Skeletal muscle tissue (tissue), 4 donors: ENCODE measurements at regions not wholly inside any gene's neighbourhood (a gene's known extent, or its start where the extent isn't known, plus 50 kb on each side); places are given as distances from the start of the nearest gene placed in this dataset. TPM values are rescaled to one million over a fixed set of nuclear protein-coding genes. Genes with fewer than 3 reads are reported as not detected.

Source experiments
- H3K27ac ChIP-seq: one replicate; pipeline ENCODE4 v1.7.0; 2013; ENCODE audit warnings: mild to moderate bottlenecking, low read depth, low read length, inconsistent platforms
- H3K27me3 ChIP-seq, 3 donors: one replicate each; pipeline ENCODE4 v1.7.0; 2013; ENCODE audit warnings: low read length in 3 of 3; ENCODE audit not compliant: control insufficient read depth in 3 of 3, insufficient read depth in 3 of 3
- H3K36me3 ChIP-seq, 3 donors: one replicate each; pipeline ENCODE4 v1.7.0; 2013; ENCODE audit warnings: low read length in 3 of 3; ENCODE audit not compliant: control insufficient read depth in 3 of 3, insufficient read depth in 3 of 3
- H3K4me1 ChIP-seq, 3 donors: one replicate each; pipeline ENCODE4 v1.7.0; 2013; ENCODE audit warnings: low read length in 3 of 3, mild to moderate bottlenecking in 3 of 3; ENCODE audit not compliant: control insufficient read depth in 3 of 3, insufficient read depth in 3 of 3
- H3K4me3 ChIP-seq, 3 donors: one replicate each; pipeline ENCODE4 v1.7.0; 2013; ENCODE audit warnings: low read length in 3 of 3
- H3K9ac ChIP-seq, 3 donors: one replicate each; pipeline ENCODE4 v1.7.0; 2013; ENCODE audit warnings: low read length in 3 of 3, mild to moderate bottlenecking in 3 of 3, moderate library complexity in 2 of 3, low read depth in 1 of 3
- H3K9me3 ChIP-seq, 3 donors: one replicate each; pipeline ENCODE4 v1.7.0; 2013; ENCODE audit warnings: low read length in 3 of 3; ENCODE audit not compliant: control insufficient read depth in 3 of 3
- small RNA-seq: library from RNA; depleted of rRNA; stranded (forward); fragments of <200 nt; gene quantifications from one replicate; pipeline ENCODE3, GENCODE V24; 2014
- donor health status: Osteomylitis.

DNA sequence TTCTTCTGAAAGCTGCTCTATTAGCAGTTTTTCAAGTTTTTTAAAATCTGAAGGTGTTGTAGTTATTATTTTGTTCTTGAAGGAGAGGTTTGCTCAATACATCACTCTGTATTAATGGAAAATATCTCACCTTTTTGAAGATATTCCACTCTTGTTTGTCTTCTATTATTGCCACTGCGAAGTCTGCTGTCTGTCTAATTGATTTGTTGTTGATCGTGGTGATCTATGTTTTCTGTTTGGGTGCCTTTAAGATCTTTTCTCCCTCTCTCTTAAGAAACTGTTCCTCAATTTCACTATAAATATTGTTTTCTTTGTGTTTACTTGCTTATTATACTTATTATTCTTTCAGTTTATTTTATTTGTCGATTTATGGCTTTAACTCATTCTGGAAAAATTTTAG is 64.9 kb upstream of the FZD8 start:
- H3K4me3 ChIP-seq = no peak overlapping the region
- no peaks in the 10 kb centered on the region for H3K4me1 ChIP-seq
- no peak overlapping the region for H3K27ac ChIP-seq
- no peaks in the 10 kb centered on the region for H3K36me3 ChIP-seq
- no peaks in the 10 kb centered on the region for H3K9me3 ChIP-seq
- peaks cover 0 to 9% (median 4%) of the 10 kb centered on the region in 3 donors for H3K27me3 ChIP-seq
- H3K9ac ChIP-seq = no peak overlapping the region

DNA sequence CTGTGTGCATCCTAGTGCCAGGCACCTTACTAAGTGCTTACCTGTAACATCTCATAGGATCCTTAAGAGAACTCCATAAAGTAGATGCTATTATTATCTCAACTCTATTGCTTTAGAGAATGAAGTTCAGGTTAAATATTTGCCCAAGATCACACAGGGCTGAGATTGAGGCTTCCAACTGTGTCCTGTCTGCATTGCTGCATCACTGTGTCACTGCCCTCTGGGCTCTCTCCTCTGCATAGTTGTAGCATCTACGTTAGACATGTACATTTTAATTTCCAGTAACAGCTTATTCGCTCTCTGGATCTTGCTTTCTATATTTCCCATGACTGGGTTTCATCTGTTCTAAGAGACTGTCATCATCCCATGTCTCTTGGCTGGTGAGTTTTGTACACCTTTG is 63.6 kb upstream of the FZD8 start:
- H3K9ac ChIP-seq = no peak overlapping the region
- no peaks in the 10 kb centered on the region for H3K9me3 ChIP-seq
- H3K4me3 ChIP-seq = no peak overlapping the region
- no peaks in the 10 kb centered on the region for H3K36me3 ChIP-seq
- H3K4me1 ChIP-seq = no peaks in the 10 kb centered on the region
- H3K27me3 ChIP-seq = no peaks in the 10 kb centered on the region
- no peak overlapping the region for H3K27ac ChIP-seq

DNA sequence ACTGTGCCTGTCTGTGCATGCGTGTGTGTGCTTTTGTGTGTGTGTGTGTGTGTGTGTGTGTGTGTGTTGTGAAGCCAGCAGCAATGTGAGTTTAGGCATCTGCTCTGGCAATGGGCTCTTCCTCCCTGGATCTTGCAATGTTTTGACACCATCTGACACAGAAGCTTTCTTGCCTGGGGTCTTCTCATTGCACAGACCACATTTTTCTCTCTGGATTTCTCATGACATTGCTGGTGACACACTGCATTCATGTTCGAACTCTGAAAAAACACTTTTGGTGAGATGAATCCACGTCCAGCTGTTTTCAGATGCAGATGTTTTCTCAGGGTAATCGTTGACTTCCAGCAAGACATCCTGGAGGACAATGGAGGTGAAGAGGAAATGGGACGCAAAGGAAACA is 63.0 kb upstream of the FZD8 start:
- Histone ChIP-seq H3K4me3 (no peak overlapping the region), H3K27ac (no peak overlapping the region), H3K27me3 (no peaks in the 10 kb centered on the region), H3K9ac (no peak overlapping the region), H3K36me3 (no peaks in the 10 kb centered on the region), H3K4me1 (no peaks in the 10 kb centered on the region), H3K9me3 (no peaks in the 10 kb centered on the region)

DNA sequence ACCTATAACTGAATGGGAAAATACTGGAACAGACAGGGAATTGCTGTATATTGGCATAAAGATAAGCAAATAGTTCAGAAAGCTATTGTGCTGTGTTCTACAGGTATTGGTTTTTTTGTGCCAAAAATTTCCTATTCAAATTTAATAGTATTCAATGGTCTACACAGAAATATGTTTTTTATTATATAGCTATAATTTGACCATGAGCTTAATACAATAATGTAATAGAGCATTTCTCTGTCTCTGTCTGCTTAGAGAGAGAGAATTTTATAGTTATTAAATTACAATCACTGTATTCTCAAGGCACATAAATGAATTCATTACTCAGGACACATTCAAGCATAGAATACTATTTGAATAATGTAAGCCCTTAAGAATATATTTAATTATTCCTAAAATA is 62.3 kb upstream of the FZD8 start:
- Histone ChIP-seq H3K36me3 (no peaks in the 10 kb centered on the region), H3K27ac (no peak overlapping the region), H3K27me3 (no peaks in the 10 kb centered on the region), H3K9me3 (no peaks in the 10 kb centered on the region), H3K4me3 (no peak overlapping the region), H3K4me1 (no peaks in the 10 kb centered on the region), H3K9ac (no peak overlapping the region)

DNA sequence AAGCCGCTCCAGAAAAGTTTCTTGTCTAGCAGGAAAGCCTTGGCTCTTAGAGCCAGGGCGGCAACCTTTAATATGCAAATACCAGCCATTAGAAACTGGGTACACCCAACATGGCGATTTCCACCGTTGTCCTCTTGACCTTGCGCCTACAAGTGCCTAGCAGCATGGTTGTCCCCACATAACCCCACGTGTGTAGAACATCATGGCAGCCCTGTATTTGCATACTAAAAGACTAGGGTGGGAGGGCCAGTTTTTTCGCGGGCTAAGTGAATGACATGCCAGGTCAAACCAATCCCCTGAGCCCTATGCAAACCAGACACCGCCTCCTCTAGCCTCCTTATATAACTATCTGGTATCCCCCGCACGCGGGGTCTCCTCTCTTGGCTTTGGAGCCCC is 58.4 kb upstream of the FZD8 start:
- no peaks in the 10 kb centered on the region for H3K4me1 ChIP-seq
- H3K9me3 ChIP-seq = no peaks in the 10 kb centered on the region
- no peak overlapping the region for H3K4me3 ChIP-seq
- no peak overlapping the region for H3K27ac ChIP-seq
- no peaks in the 10 kb centered on the region for H3K27me3 ChIP-seq
- H3K36me3 ChIP-seq = no peaks in the 10 kb centered on the region
- H3K9ac ChIP-seq = no peak overlapping the region

DNA sequence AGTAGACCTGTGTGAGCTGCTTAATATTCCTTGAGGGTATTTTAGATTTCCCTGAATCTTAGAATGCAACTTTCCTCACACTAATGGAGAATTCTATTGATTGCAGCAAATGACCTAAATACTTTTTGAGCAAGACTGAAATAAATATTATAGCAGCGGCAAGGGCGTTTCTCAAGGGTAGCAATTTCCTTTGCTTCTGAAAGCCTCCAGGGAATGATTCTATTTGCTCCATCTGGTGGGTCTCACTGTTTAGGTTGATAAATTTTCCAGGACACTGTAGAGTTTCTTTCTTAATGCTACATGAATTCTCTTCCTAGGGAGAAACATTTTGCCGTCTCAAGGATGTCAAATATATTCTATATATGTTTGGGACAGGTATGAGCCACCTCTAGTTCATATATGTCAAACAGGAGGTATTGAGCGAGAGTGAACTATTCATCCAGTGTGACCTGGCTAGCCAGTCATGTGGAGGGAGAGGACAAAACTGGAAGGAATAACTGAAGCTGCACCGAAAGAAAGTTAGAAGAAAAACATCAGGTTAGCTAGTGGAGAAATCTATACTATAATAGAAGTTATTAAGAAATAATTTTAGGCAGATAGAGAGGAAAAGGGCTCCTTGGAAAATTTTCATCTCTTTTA is 57.9 kb upstream of the FZD8 start:
- H3K27me3 ChIP-seq = no peaks in the 10 kb centered on the region
- no peaks in the 10 kb centered on the region for H3K36me3 ChIP-seq
- no peaks in the 10 kb centered on the region for H3K4me1 ChIP-seq
- H3K9ac ChIP-seq = no peak overlapping the region
- no peak overlapping the region for H3K4me3 ChIP-seq
- no peaks in the 10 kb centered on the region for H3K9me3 ChIP-seq
- H3K27ac ChIP-seq = no peak overlapping the region

DNA sequence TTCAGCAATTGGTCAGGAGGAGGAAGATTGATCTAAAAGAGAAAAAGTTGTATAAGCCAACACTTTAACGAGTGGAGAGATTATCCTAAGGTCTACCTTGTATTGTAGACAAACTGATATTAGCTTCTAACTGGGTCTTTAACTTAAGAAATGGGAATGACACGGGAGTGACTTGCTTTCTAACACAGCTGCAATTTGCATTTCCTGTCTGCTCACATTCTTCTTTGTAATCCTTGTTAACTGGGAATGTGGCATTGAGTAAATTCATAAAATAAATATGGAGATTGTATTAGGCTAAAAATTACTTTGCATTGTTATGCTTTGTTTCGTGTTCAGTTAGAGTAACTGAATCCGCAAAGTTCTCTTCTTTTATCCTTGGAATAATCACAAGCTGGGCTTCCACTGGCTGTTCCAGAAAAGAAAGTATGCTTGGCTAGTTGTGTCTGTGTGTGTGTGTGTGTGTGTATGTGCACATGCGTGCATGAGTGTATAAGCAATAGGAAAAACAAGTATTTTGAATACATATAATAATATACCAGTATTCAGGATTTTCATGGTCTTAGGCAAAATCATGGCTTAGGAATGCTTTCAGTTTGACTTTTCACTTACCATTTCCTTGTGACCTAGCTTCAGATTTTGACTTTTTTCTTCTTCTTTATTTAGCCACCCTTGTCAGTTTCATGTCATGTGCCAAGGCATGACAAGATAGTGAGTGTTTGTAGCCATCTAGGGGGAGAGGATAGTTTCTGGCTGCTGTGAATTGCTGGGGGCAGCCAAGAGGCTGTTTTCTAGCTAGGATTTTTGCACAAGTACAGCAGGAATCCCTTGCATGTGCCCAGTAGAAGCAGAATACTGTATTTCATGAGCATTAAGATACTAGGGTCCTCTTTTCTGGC is 54.5 kb upstream of the FZD8 start:
- Histone ChIP-seq H3K27me3 (no peaks in the 10 kb centered on the region), H3K36me3 (no peaks in the 10 kb centered on the region), H3K4me3 (no peak overlapping the region), H3K9me3 (no peaks in the 10 kb centered on the region), H3K9ac (no peak overlapping the region), H3K4me1 (no peaks in the 10 kb centered on the region), H3K27ac (no peak overlapping the region)

DNA sequence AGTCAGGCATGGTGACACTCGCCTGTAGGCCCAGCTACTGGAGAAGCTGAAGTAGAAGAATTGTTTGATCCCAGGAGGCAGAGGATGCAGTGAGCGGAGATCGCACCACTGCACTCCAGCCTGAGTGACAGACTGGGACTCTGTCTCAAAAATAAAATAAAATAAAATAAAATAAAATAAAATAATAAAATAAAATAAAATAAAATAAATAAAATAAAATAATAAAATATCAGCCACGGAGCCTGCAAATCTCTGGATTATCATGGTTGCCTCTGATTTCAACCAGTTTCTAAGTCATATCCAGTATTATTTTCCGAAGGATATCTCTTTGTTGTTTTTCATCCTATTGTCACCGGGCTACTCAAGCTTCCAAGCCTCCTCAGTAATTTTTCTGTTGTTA is 51.7 kb upstream of the FZD8 start:
- Histone ChIP-seq H3K4me1 (no peaks in the 10 kb centered on the region), H3K27me3 (peaks cover 0 to 4% (median 0%) of the 10 kb centered on the region in 3 donors), H3K9ac (no peak overlapping the region), H3K27ac (no peak overlapping the region), H3K36me3 (no peaks in the 10 kb centered on the region), H3K9me3 (no peaks in the 10 kb centered on the region), H3K4me3 (no peak overlapping the region)

Small RNA genes lying in the stretch of these regions (small RNA-seq; reads per million reads assigned to genes)
- gene RF00019 (not detected), gene RF00561 (not detected)
